HG03175 (cell line): ENCODE measurements at regions not wholly inside any gene's neighbourhood (a gene's known extent, or its start where the extent isn't known, plus 50 kb on each side); places are given as distances from the start of the nearest gene placed in this dataset.
"Not testable (repeated sequence)": the region's sequence is repeated elsewhere in the genome, so short reads cannot be mapped to it uniquely, and the experiment has no call there.

ENCODE experiments used
- ATAC-seq: cut with Tn5 transposase; IDR thresholded peaks from one replicate; pipeline ENCODE4 v1.9.1; 2021; ENCODE audit warnings: mild to moderate bottlenecking, moderate library complexity; ENCODE audit not compliant: unreplicated experiment

DNA sequence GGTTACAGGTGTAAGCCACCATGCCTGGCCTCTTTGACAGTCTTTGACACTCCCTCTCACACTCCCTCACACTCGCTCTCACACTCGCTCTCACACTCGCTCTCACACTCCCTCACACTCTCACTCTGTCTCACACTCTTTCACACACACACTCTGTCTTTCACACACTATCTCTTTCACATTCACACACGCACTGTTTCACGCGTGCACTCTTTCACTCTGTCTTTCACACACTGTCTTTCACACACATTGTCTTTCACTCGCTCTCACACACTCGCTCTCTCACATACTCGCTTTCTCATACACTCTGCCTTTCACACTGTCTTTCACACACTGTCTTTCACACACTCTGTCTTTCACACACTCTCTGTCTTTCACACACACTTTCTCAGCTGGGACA is 167.1 kb upstream of the CXCL13 start:
- no peak for ATAC-seq

DNA sequence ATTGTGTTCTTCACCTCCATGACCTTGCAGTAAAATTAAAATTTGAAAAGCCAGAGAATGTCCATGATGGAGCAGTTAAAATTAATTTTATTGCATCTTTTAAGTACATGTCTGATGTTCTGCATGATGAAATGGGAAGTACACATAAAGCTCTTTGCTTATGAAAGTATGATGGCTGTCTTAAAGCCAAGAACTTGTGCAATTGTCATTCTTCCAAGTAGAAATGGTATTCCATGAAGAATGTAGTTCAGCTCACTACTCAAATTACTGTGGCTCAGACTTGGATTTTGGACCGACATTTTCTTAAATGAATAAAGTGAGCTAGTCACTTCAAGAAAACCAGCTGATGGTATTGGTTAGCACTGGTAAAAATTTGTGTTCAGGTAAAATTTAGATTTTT is 161.7 kb upstream of the CXCL13 start:
- no peak for ATAC-seq

DNA sequence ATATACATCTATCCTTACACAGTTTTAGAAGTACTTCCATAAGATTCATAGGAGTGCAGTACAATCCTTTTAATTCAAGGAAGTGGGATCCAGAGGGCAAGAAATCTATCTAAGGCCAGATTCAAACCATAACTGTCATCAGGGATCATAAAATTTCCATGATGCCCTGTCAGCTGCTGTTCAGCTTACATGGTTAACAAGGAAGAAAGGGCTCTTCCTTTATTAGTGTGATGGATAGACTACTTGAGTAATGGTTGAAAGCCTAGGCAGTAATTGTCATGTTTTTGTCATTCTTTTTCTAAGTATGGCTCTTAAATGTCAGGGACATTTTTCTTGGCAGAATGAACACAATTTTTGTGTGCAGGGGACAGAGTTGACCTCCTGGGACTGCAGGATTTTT is 159.8 kb upstream of the CXCL13 start:
- ATAC-seq, result no peak

DNA sequence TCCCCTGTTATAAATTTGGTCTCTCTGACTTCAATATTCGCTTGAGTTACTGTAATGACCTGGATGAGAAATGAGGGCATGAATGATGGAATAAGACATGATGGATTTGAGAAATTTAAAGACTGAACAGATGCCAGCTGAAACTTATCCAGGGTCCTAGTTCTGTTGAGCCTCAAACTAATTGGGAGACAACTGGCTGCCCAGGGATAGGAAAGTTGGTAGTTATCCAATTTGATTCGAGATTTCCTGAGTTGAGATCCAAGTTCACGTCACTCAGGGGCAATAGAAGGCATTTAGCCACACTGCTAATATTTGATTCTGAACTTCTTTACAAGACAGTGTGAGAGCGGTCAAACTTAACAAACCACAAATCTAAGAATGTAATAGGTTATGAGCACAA is 159.0 kb upstream of the CXCL13 start:
- no peak for ATAC-seq

DNA sequence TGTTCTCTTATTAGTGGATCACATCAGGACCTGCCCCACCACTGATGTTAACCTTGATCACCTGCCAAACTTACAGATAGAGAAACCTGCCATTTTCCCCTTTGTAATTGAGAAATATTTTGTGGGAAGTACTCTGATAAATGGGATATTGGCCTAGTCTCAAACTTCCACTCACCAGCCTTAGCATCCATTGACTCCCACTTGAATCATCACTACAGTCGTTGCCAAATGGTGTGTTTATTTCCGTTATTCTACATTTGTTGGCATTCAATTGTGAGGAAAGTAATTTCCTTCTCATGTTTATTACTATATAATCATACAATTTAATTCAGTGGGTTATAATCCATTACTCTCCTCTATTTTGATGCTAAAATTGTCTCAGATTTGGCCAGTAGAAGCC is 156.4 kb upstream of the CXCL13 start:
- ATAC-seq, result no peak

DNA sequence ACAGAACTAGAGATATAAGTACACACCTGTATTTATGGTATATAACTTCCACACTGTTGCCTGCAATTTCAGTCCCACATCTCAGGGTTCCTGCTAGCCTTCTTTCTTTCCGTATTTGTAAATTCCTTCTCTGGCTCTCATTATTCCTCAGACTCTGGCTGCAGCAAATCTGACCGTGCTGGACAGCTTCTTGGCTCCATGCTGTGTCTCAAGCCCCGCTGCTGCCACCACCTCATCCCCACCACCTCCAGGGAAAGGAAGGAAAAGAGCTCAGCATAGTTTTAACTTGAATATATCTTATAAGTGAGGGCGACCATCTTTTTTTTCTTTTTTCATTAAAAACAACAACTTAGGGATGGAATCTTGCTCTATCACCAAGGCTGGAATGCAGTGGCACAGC is 155.6 kb upstream of the CXCL13 start:
- ATAC-seq, result no peak

DNA sequence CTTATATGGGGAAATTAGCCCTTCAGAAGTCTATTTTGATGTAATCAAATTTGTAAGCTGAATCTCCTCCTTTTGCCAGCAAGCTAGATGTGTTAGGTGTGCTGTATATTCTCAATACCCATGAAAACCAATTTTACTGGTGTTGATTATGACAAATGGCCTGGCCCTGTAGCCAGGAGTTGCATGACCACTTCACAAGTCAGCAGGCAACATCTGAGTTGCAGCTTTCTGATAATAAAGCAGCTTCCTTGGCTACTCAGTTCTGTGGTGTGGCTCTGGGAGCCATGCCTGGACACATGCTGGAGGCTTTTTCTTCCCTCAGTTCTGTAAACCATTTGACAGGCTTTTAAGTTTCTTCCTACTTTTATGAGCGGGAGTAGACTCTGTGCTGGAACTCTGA is 154.1 kb upstream of the CXCL13 start:
- no peak for ATAC-seq

DNA sequence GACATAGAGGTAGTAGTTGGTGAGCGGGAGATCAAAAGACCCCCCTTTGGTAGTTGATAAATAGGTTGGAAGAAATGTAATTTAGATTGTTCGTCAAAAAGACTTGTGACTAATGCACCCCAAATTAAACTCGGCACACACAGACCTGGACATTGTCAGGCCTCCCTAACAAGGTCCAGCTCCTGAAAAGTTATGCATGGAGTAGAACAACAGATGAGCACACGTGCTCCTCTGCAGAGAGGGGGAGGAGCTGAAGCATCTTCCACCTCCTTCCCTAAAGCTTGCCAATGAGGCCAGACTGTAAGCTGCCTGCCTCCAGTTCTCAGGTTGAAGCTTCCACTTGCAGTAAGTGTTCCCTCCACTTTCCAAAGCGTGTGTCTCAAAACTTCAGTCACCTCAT is 153.5 kb upstream of the CXCL13 start:
- not testable (repeated sequence) for ATAC-seq

DNA sequence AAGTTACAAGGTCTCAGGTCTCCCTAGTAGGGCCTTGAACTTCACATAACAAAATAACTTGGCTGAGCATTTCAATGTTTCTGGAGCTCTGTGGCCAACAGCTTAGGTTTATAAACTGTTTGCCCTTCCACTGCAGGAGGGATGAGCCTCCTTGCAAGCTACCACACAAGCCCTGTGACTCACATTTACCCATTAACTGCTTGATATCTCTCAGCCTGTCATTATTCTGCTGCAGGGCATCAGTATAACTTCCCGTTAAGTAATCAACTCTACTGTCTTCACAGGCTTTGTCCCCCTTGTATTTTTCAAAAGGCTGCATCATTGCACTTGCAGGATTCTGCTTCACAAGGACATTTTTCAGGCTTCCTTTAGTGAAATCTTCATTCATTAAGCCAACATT is 151.7 kb upstream of the CXCL13 start:
- no peak for ATAC-seq

DNA sequence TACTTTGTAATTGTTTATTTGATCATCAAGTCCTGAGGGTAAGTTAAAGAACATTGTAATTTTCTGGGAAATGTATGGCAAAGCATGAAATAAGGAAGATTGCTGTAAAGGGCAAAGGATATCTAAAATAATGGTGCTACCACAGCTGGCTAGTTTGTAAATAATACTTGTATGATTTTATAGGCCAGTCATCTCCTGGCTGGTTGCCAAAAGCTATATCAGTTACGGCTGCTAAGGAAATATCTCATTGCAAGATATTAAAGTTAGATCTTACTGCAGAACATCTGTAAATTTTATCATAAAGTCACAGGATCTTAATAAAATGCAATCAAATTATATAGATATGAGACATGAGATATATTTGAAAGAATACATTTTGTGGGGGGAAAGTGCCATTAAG is 150.8 kb upstream of the CXCL13 start:
- no peak for ATAC-seq

DNA sequence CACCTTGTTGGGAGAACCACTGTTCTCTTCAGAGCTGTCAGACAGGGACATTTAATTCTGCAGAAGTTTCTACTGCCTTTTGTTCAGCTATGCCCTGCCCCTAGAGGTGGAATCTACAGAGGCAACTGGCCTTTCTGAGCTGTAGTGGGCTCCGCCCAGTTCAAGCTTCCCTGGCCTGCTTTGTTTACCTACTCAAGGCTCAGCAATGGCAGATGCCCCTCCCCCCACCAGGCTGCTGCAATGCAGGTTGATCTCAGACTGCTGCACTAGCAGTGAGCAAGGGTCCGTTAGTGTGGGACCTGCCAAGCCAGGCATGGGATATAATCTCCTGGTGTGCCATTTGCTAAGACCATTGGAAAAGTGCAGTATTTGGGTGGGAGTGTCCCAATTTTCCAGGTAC is 141.5 kb upstream of the CXCL13 start:
- not testable (repeated sequence) for ATAC-seq

DNA sequence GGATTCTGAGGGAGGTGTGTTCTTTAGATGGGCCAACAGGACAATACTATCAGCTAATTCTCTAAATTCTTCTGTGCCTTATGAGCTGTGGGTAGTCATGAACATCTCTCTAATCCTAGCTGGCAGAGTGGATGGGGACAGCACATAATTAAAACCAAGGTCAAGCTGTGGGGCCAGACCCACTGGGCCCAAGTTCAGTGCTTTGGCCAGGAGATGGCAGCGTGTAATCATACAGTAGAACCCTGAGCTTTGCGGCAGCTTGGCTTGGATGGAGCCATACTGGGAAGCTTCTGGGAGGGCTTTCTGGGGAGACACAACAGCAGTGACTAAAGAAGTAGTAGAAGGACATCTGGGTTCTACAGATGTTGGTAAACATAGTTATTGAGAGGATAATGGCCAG is 140.3 kb upstream of the CXCL13 start:
- no peak for ATAC-seq

DNA sequence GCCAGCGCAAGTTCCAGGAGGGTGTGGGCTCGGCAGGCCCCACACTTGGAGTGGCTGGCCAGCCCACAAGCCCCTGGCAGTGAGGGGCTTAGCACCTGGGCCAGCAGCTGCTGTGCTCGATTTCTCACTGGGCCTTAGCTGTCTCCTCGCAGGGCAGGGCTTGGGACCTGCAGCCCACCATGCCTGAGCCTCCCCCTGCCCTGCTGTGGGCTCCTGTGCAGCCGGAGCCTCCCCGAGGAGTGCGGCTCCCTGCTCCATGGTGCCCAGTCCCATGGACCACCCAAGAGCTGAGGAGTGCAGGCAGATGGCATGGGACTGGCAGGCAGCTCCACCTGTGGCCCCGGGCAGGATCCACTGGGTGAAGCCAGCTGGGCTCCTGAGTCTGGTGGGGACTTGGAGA is 139.2 kb upstream of the CXCL13 start:
- no peak for ATAC-seq

DNA sequence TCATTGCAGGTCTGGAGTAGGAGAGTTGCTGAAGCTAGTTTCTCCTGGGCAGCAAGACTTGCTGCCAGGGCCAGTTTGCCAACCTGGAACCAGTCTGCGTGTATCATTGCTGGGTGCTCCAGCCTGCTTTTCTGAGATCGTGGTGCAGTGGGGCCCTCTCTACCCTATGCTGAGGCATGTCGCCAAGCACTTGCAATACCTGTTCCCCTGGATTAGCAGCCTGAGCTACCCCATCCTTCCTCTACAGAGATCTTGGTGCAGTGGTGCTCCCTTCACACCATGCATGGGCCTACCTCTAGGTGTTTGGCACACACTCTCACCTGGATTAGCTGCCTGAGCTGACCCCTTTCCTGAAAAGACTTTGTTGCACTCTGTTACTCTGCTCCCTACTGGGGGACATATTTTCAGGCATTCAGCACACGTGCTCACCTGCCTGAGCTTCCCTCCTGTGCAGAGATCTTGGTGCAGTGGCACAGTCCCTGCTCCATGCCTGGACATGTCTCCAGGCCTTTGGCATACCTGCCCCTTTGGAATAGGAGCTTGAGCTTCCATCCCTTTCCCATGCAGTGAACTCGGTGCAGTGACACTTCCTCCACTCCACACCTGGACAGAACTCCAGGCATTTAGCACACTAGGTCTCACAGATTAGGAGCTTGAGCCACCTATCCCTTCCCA is 133.7 kb upstream of the CXCL13 start:
- no peak for ATAC-seq

DNA sequence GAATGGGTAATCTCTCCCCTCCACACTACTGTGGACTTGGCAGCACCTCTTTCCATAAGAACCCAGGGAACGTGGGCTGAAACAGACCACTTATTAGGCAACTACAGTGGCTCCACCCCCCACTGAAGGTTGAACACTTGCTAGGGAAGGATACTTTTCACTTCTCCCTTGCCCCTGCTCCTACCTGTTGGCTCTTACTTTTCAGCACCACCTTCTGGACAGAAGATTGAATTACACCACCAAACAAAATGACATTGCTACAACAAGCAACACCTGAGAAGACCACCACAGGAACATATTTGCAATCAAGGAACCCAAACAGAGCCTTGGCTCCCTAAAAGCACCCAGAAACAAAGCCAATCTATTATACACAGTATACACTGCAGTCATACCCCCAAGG is 132.1 kb upstream of the CXCL13 start:
- ATAC-seq, result peak; percentile 66

DNA sequence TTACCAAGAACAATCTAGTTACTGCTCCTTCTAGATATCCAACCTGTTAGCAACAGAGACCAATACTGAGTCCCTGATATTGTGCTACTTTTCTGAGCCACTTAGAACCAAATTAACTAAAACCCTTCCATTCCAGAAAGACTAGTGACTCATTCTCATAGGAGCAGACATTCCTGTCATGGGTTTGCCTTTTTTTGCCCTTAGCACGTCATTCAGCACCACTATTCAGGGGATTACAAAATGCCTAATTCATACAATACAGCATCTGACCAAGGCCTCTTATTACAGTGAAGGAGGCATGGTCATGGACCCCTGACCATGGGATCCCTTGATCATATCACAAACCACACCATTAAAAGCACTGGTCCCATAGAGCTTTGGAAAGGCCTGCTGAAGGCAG is 123.8 kb upstream of the CXCL13 start:
- no peak for ATAC-seq

DNA sequence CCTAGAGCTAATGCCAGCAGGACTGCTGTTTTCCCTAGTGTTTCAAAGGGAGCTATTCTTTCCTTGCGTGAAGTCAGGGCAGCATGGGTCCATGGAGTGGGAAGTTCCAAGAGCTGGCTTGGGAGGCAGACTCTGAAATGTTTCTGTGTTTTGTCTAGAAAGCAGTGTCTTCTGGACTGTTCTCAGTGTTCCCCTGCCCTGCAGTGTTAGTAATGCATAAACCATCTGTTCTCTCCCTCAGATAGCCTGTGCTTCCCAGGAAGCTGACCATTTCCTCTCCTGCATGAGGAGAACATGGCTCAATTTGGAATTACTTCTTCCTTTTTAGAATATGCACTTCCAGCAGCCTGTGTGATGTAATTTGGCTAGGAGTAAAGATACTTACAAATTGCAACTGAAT is 116.7 kb upstream of the CXCL13 start:
- ATAC-seq, result no peak

DNA sequence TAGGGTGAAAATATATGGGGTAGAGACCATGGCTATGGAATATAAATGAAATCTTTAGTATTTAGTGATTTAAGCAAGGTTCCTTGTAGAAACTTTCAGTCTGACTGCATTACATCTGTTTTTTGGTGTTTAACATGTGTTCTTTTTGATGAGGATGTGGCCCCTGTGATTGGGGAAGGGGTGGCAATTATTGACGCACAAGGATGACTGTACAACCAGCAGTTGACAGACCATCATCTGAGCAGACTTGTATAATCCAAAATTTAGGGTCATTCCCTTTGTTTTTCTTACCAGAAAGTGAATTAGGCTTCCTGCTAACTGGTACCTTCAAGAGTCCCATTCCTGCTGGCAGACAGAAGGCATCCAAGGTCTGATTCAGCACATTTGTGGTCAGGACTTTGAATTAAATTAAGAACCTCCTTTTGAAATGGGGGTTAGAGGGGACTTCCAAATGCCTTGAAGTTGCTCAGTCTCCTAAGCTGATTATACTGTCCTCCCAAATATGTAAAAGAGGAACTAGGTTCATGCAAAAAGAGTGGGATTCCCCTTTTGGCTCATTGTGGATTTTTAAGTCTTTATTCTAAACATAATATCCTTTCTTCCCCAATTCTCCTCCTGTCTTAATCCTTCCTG is 112.4 kb upstream of the CXCL13 start:
- peak; percentile 56 for ATAC-seq

DNA sequence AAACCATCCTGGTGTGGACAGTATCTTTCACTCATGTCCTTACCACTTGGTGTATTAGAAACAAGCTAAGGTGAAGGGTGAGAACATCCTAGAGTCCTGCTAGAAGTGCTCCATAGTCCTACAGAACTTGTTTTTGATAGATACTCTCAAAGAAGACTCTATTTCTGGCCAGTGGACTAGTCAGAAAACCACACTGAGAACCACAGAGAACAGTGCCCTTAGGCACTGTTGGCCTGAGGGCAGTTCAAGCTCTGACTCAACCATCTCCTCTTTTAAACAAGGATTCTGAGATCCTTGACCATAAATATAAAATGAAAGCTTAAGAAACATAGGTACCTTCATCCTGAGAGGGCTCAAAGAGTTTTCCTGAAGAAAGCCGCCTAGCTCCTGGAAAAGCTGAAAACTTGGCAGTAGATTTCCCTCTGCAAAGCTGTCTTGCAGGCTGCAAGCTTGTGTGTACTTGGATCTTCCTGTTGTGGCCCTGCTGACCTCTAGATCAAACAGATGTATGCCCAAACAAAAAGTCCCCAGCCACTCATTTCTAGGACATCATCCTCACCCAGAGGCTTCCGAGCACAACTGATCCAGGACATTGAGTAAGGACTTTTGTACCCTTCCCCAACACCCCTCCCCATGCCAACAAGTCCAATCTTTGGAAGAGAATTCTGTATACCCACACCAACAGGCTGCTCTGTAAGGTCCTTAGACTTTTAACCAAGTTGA is 111.6 kb upstream of the CXCL13 start:
- peak; percentile 36 for ATAC-seq

DNA sequence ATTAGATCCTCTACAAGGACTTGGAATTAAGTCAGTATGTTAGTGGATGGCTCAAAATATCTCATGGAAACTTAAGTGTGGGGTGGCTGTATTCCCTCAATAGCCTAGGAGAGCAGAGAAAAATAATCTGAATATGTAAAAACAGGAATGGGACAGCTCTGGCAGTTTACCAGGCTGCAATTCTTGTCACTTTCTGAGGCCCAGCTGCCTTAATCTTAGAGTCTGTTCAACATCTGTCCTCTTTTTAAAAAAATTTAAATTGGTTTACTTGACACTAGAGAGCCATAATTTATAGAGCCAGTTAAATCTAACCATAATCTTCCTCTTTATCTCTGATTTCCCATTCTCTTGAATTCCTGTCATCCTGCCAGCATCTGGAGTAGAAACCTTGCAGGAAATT is 109.2 kb upstream of the CXCL13 start:
- no peak for ATAC-seq

DNA sequence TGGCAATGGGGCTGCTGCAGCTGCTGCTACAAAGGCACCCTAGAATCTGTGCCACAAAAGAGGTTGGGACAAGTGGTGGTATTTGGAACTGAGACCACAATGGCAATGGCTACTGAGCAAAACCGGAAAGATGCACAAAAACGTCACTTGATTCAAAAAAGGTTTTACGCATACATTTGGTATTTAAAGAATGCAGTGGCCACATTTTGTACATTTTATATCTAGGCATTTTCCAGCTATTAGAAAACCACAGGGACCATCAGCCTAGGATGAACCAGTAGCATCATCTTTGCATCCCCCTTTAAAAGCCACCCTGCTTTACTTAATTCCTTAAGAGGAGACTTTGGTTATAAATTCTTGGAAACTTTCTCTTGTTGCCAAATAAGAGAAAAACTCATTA is 104.8 kb upstream of the CXCL13 start:
- ATAC-seq, result no peak

DNA sequence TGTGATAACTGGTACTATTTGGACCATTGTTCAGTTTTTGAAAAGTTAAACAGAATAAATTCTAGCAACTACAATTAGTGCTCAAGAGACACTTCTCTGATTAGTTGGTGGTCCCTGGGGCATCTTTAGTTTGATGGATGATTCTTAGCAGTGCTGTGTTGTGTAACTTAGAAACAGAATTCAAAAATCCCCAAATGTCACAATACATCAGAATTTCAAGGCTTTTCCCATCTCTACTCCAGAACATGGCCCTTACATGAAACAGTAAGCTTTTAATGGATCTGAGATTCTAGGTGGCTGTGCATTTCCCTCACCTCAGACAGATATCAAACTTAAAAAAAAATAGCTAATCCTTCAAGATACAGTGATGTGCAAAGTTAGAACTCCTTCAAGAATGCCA is 104.4 kb upstream of the CXCL13 start:
- ATAC-seq, result no peak
